Neuron (in vitro differentiated cells): ENCODE measurements at regions not wholly inside any gene's neighbourhood (a gene's known extent, or its start where the extent isn't known, plus 50 kb on each side); places are given as distances from the start of the nearest gene placed in this dataset.
"Not testable (repeated sequence)": the region's sequence is repeated elsewhere in the genome, so short reads cannot be mapped to it uniquely, and the experiment has no call there.

ENCODE experiments used
- H2AFZ ChIP-seq: one replicate; pipeline ENCODE4 v1.6.1; 2013; ENCODE audit warnings: low read depth, mild to moderate bottlenecking, inconsistent platforms, low read length, moderate library complexity
- H3K27me3 ChIP-seq: one replicate; pipeline ENCODE4 v1.6.1; 2013; ENCODE audit warnings: low read length; ENCODE audit not compliant: insufficient read depth
- H3K36me3 ChIP-seq: one replicate; pipeline ENCODE4 v1.6.1; 2013; ENCODE audit warnings: low read length; ENCODE audit not compliant: insufficient read depth
- H3K4me1 ChIP-seq: one replicate; pipeline ENCODE4 v1.6.1; 2013; ENCODE audit warnings: low read length; ENCODE audit not compliant: insufficient read depth
- H3K4me3 ChIP-seq: 2 replicates; pipeline ENCODE4 v1.5.1; 2013; ENCODE audit warnings: mild to moderate bottlenecking, low read length, moderate library complexity
- H3K9me3 ChIP-seq: one replicate; pipeline ENCODE4 v1.6.1; 2013; ENCODE audit warnings: low read length

DNA sequence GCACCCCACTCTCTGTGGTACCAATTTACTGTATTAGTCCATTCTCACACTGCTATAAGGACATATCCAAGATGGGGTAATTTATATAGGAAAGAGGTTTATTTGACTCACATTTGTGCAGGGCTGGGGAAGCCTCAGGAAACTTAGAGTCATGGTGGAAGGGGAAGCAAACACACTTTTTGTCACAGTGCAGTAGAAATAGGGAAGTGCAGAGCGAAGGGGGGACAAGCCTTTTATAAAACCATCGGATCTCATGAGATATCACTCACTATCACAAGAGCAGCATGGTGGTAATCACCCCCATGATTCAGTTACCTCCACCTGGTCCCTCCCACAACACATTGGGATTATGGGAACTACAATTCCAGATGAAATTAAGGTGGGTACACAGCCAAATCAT is 766.9 kb upstream of the PCDH10 start:
- no peaks in the 10 kb centered on the region for H3K9me3 ChIP-seq
- no peak overlapping the region for H3K4me3 ChIP-seq
- H3K27me3 ChIP-seq, result no peaks in the 10 kb centered on the region

DNA sequence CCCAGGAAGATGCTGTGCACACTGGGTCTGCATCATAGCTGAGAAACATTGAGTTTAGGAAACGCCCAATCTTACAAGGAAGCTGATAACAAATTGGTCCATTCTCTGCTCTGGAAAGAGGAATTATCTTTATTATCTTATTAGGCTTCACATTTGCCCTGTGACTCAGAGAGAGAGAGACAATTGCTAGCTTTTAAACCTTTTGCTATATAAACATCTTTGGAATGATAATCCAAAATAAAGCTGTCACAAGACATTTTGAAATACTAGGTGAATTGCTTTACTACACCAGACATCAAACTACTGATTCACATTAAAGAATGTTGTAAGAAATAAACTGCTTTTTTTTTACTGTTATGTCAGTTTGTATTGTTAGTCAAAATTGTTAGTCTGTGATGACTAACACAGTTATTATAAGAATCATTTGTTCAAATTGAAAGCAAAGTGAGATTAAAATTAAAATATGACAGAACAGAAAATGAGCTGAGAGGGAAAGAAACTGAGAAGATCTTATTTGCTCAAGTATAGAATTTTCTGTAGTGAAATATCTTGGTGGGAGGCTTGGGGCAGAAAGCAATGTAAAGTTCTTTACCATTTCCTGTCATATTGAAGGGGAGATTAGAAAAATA is 765.4 kb upstream of the PCDH10 start:
- H3K4me3 ChIP-seq, result no peak overlapping the region
- H3K9me3 ChIP-seq, result no peaks in the 10 kb centered on the region
- H2AFZ ChIP-seq, result no peak overlapping the region
- no peaks in the 10 kb centered on the region for H3K36me3 ChIP-seq
- no peaks in the 10 kb centered on the region for H3K27me3 ChIP-seq
- H3K4me1 ChIP-seq, result no peaks in the 10 kb centered on the region

More for the DNA sequence above, 766.9 kb upstream of the PCDH10 start:
- H3K4me1 ChIP-seq, result no peaks in the 10 kb centered on the region
- no peak overlapping the region for H2AFZ ChIP-seq
- no peaks in the 10 kb centered on the region for H3K36me3 ChIP-seq

DNA sequence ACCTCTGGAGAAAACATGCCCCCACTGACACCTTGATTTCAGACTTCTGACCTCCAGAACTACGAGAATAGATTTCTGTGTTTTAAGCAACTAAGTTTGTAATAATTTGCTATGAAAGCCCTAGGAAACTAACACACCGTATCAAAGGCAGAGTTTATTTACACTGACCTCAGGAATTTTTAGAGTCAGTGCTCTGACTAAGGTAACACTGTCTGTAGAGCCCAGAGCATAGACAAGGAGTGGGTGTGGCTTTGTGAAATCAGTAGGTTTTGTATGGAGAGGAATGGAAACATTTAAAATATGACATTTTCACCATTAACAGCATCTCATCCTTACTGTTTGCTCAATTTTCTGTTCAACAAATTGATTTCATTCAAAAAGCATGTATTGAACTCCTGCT is 764.4 kb upstream of the PCDH10 start:
- Histone ChIP-seq H2AFZ (no peak overlapping the region), H3K27me3 (no peaks in the 10 kb centered on the region), H3K4me3 (no peak overlapping the region), H3K9me3 (no peaks in the 10 kb centered on the region), H3K36me3 (no peaks in the 10 kb centered on the region), H3K4me1 (no peaks in the 10 kb centered on the region)

DNA sequence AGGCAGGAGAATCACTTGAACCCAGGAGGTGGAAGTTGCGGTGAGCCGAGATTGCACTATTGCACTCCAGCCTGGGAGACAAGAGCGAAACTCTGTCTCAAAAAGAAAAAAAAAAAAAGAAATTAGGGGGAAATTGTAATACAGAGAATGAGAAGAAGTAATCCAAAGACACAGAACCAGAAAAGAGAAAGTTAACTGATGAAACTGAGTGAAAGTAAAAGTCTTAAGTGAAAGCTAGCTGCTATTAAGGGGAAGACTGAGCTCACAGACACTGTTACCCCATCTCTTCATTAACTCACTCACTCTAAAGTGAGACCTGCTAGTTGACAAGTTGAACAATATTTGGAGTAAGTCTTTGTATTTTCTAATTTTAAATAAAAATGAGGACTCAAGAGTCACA is 763.0 kb upstream of the PCDH10 start:
- Histone ChIP-seq H3K4me1 (no peaks in the 10 kb centered on the region), H2AFZ (no peak overlapping the region), H3K36me3 (no peaks in the 10 kb centered on the region), H3K4me3 (no peak overlapping the region), H3K27me3 (no peaks in the 10 kb centered on the region), H3K9me3 (no peaks in the 10 kb centered on the region)

DNA sequence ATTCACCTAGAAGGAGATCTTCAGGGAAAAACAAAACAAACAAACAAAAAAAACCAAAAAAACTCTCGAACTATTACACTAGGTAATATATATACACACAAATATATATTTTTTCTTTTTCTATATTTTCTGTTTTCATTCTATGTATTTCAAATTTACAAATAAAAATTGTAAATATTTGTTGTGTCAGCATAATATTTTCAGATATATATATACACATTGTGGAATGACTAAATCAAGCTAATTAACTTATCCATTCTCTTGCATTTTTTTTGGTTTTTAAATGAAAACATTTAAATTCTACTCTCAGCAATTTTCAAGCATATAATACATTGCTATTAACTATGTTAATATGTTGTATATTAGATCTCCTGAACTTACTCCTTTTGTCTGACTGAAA is 762.0 kb upstream of the PCDH10 start:
- Histone ChIP-seq H3K4me1 (no peaks in the 10 kb centered on the region), H3K27me3 (no peaks in the 10 kb centered on the region), H3K9me3 (no peaks in the 10 kb centered on the region), H3K36me3 (no peaks in the 10 kb centered on the region), H3K4me3 (no peak overlapping the region), H2AFZ (no peak overlapping the region)

DNA sequence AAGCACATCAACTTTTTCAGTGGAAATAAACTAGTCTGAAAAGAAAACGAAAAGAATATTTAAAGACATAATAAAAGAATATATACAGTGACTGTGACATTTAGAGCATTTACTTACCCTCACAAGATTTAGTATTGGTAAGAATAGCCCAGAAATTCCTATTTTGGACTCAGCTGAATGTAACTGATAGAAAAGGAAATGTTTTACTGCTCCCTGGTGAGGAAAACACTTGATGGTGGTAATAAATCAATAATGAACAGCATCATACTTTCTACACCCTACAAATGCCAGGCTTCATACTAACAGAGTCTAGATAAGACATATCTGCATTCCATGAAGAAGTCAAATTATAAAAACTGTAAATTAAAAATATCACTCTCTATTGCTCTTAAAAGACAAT is 753.5 kb upstream of the PCDH10 start:
- H3K27me3 ChIP-seq, result no peaks in the 10 kb centered on the region
- no peak overlapping the region for H2AFZ ChIP-seq
- H3K36me3 ChIP-seq, result no peaks in the 10 kb centered on the region
- no peaks in the 10 kb centered on the region for H3K9me3 ChIP-seq
- H3K4me3 ChIP-seq, result no peak overlapping the region
- H3K4me1 ChIP-seq, result no peaks in the 10 kb centered on the region

DNA sequence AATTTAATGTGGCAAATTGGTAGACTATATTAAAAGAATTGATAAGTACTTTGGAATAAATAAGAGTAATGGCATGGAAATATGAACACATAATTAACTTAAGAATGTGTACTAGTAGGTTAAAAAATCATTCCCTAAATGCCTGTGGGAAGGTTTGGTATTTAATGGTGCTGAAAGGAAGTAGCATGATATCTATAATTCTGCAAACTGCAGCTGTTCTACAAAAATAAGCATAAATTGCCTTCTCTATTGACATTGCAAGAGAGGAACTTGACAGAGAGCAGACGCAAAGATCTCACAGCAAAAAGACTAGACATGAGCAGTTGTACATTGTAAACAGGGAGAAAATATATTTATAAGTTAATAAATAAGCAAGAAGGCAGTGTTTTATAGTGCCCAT is 752.5 kb upstream of the PCDH10 start:
- Histone ChIP-seq H3K4me3 (no peak overlapping the region), H2AFZ (no peak overlapping the region), H3K4me1 (no peaks in the 10 kb centered on the region), H3K27me3 (no peaks in the 10 kb centered on the region), H3K36me3 (no peaks in the 10 kb centered on the region), H3K9me3 (no peaks in the 10 kb centered on the region)

DNA sequence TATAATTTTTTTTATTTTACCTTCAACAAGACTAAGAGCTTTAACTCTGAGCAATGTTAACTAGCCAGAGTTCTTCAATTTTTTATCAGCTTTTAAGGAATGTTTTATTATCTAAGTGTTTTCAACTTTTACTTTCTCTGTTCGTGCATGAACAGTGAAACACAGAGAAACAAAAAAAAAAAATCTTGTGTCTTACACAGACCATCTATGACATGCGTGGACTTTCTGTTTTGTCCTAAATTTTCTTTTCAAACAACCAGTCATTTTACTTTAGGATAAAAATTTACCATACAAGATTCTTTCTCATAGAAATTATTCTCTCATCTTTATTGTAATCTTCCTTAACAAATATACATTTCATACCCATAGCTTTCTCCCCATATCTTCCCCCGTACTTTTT is 731.9 kb upstream of the PCDH10 start:
- Histone ChIP-seq H3K4me1 (no peaks in the 10 kb centered on the region), H3K9me3 (no peaks in the 10 kb centered on the region), H3K4me3 (no peak overlapping the region), H3K36me3 (no peaks in the 10 kb centered on the region), H3K27me3 (no peaks in the 10 kb centered on the region), H2AFZ (no peak overlapping the region)

DNA sequence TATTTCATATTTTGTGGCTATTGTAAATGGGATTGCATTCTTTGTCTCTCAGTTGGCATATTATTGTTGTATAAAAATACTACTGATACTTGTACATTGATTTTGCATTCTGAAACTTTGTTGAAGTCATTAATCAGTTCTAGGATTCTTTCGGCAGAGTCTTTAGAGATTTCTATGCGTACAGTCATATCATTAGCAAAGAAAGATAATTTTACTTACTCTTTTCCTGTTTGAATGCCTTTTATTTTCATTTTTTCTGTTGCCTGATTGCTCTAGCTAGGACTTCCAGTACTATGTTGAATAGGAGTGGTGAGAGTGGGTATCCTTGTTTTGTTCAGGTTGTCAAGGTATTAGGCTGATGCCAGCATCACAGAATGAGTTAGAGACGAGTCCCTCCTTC is 722.0 kb upstream of the PCDH10 start:
- no peaks in the 10 kb centered on the region for H3K36me3 ChIP-seq
- no peaks in the 10 kb centered on the region for H3K27me3 ChIP-seq
- no peaks in the 10 kb centered on the region for H3K4me1 ChIP-seq
- H3K9me3 ChIP-seq, result no peaks in the 10 kb centered on the region
- no peak overlapping the region for H2AFZ ChIP-seq
- no peak overlapping the region for H3K4me3 ChIP-seq

DNA sequence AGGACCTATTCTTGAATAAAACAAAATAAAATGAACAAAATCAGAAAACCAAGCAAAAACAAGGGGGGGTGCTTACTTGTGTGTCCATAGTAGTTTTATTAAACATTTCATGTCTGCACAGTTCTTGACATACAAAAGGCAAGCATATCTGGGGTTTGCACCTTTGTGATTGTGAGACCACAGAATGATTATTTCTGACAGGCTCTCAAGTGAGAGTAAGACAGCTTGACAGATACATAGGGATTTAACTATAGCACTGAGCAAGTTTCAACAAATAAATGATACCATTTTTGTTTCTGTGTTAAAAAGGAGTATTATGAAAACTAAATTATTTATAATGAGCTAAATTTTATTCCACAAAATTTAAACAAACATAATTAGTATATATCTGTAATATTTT is 712.0 kb upstream of the PCDH10 start:
- Histone ChIP-seq H2AFZ (no peak overlapping the region), H3K27me3 (no peaks in the 10 kb centered on the region), H3K9me3 (no peaks in the 10 kb centered on the region), H3K36me3 (no peaks in the 10 kb centered on the region), H3K4me1 (no peaks in the 10 kb centered on the region), H3K4me3 (no peak overlapping the region)

DNA sequence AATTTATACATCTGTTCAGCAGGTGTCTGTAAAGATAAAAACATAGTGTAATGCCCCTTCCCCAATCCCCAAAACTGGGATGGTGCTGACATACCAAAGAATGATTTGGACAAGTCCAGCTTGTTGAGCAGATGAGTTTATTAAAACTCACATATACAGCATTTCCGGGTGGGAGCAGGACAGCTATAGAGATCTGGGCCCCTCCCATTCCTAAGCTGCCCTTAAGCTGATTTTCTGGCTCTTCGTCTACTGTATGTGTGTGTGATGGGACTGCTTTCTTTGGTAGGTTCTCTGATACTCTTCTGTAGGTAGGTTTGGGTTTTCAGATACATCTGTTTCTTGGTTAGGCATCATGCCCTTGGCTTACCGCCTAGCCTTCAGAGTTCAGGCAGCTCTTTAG is 703.7 kb upstream of the PCDH10 start:
- H3K36me3 ChIP-seq, result no peaks in the 10 kb centered on the region
- no peaks in the 10 kb centered on the region for H3K27me3 ChIP-seq
- no peaks in the 10 kb centered on the region for H3K9me3 ChIP-seq
- H2AFZ ChIP-seq, result no peak overlapping the region
- H3K4me1 ChIP-seq, result no peaks in the 10 kb centered on the region
- H3K4me3 ChIP-seq, result no peak overlapping the region

DNA sequence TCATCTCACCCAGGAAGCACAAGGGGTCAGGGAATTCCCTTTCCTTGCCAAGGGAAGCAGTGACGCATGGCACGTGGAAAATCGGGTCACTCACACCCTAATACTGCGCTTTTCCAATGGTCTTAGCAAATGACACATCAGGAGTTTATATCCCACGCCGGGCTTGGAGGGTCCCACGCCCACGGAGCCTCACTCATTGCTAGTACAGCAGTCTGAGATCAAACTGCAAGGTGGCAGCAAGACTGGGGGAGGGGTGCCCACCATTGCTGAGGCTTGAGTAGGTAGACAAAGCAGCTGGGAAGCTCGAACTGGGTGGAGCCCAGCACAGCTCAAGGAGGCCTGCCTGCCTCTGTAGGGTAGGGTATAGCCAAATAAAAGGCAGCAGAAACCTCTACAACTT is 691.1 kb upstream of the PCDH10 start:
- H2AFZ ChIP-seq, H3K36me3 ChIP-seq, H3K4me1 ChIP-seq, H3K9me3 ChIP-seq, H3K27me3 ChIP-seq, H3K4me3 ChIP-seq: not testable (repeated sequence)

DNA sequence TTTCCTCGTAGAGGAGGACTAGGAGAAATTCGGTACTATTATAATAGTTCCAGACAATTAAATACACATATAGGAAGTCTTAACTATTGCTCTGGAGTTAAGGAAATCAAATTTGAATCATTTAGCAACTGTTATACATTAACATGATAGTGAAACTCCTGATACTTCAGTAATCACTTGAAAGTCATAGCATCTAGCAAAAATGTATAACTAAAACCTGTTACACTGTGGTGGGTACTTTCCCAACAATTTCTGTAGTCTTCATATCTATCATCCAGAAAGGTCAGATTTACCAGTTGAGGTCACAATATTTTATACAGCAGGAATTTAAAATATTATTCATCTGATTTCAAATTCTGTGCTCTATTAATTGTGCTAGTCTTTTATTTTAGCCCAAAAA is 669.6 kb upstream of the PCDH10 start:
- Histone ChIP-seq H3K27me3 (no peaks in the 10 kb centered on the region), H3K9me3 (no peaks in the 10 kb centered on the region), H3K4me1 (no peaks in the 10 kb centered on the region), H3K4me3 (no peak overlapping the region), H3K36me3 (no peaks in the 10 kb centered on the region), H2AFZ (no peak overlapping the region)

DNA sequence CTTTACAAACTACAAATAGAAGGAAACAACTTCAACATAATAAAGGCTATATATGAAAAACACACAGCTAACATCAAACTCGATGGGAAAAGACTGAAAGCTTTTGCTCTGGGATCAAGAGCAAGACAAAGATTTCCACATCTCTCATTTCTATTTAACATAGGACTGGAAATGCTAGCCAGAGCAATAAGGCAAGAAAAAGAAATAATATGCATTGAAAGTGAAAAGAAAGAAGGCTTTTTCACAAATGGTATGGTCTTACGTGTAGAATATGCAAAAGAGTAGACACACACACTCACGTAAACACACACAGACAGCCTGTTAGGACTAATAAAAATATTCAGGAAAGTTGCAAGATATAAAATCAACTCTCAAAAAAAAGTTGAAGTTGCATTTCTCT is 660.5 kb upstream of the PCDH10 start:
- Histone ChIP-seq H3K27me3 (no peaks in the 10 kb centered on the region), H3K4me1 (no peaks in the 10 kb centered on the region), H2AFZ (no peak overlapping the region), H3K36me3 (no peaks in the 10 kb centered on the region), H3K9me3 (no peaks in the 10 kb centered on the region), H3K4me3 (no peak overlapping the region)
